ENCODE measurements at regions not wholly inside any gene's neighbourhood (a gene's known extent, or its start where the extent isn't known, plus 50 kb on each side); places are given as distances from the start of the nearest gene placed in this dataset.

DNA sequence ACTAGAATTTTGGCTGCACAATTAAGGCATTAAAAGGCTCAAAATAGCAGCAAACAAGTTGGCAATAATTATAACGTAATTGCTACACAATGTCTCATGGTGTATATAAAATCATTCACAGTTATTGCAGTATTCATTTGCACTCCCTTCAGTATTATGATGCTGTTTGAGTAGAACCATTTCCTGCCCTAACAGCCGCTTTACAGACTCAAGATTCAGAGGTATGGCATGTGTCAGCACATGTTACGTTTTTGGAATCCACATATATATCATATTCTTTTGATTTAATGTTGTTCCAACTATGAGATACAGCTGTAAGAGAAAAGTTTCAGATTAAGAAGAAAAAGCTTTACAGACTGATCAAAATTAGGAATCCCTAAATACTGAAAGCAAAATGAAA lies 56.3 kb upstream of the NCKAP5 start:
- H3K4me1 ChIP-seq (ENCODE audit: control insufficient read depth in 1 of 2, insufficient read depth in 2 of 2, low read length in 2 of 2), result no peaks in the 10 kb centered on the region
- no TSS peak for BruUV-seq (replicated peaks)
- H3K9ac ChIP-seq (ENCODE audit: low read length), result no peak overlapping the region
- ChIA-PET CTCF (no interaction called here), RAD21 (ENCODE audit: low non-redundant PET in 1 of 2, low total read pairs in 2 of 2, uncharacterized antibody in 2 of 2, unreplicated experiment in 2 of 2) (no interaction called here), POLR2A (no interaction called here)
- no peaks in the 10 kb centered on the region for H4K20me1 ChIP-seq (ENCODE audit: insufficient read depth)
- no peaks in the 10 kb centered on the region for H3K9me3 ChIP-seq (ENCODE audit: control insufficient read depth in 1 of 2, insufficient read depth in 1 of 2, low read depth in 1 of 2, low read length in 2 of 2)
- no peaks in the 10 kb centered on the region for H3K79me2 ChIP-seq (ENCODE audit: insufficient read depth, low read length)
- no peak overlapping the region for H3K4me3 ChIP-seq (replicated peaks in 1 of 2; ENCODE audit: low read depth in 1 of 2, low read length in 2 of 2)
- intact Hi-C loops (cut with micrococcal nuclease), result no loop called here
- H3K9me2 ChIP-seq (ENCODE audit: insufficient read depth), result no peaks in the 10 kb centered on the region
- H3K4me2 ChIP-seq (ENCODE audit: low read length), result no peak overlapping the region
- TF ChIP-seq POLR2AphosphoS5 (IDR thresholded peaks at IDR 0.05; ENCODE audit: low read depth, low read length) (no peak), JUND (IDR thresholded peaks at IDR 0.05) (no peak), TCF7L2 (IDR thresholded peaks at IDR 0.05; ENCODE audit: borderline replicate concordance, extremely low read depth, insufficient read depth, insufficient read length) (no peak), ATF3 (IDR thresholded peaks at IDR 0.05) (no peak)
- no peaks in the 10 kb centered on the region for H3K36me3 ChIP-seq (ENCODE audit: control insufficient read depth in 1 of 2, insufficient read depth in 2 of 2, low read length in 2 of 2)
- no peak overlapping the region for H2AFZ ChIP-seq (ENCODE audit: low read depth, low read length, poor library complexity, severe bottlenecking)
- no peak overlapping the region for H3K27ac ChIP-seq (ENCODE audit: low read depth, low read length)
- no peaks in the 10 kb centered on the region for H3K27me3 ChIP-seq (ENCODE audit: insufficient read depth, low read length)
- ATAC-seq (no peak), DNase-seq (ENCODE audit: low read depth, low spot score) (no peak)

GRCh38 chr2:133627741-133628140 lies 59.5 kb upstream of the NCKAP5 start:
- ChIA-PET CTCF (no interaction called here), RAD21 (ENCODE audit: low non-redundant PET in 1 of 2, low total read pairs in 2 of 2, uncharacterized antibody in 2 of 2, unreplicated experiment in 2 of 2) (no interaction called here), POLR2A (no interaction called here)
- H3K79me2 ChIP-seq (ENCODE audit: insufficient read depth, low read length), result no peaks in the 10 kb centered on the region
- H3K9ac ChIP-seq (ENCODE audit: low read length), result no peak overlapping the region
- DNase-seq (ENCODE audit: low read depth, low spot score), result no peak
- no peaks in the 10 kb centered on the region for H3K36me3 ChIP-seq (ENCODE audit: control insufficient read depth in 1 of 2, insufficient read depth in 2 of 2, low read length in 2 of 2)
- H3K27ac ChIP-seq (ENCODE audit: low read depth, low read length), result no peak overlapping the region
- no peak for ATAC-seq
- H3K4me2 ChIP-seq (ENCODE audit: low read length), result no peak overlapping the region
- no peaks in the 10 kb centered on the region for H3K27me3 ChIP-seq (ENCODE audit: insufficient read depth, low read length)
- no peaks in the 10 kb centered on the region for H3K4me1 ChIP-seq (ENCODE audit: control insufficient read depth in 1 of 2, insufficient read depth in 2 of 2, low read length in 2 of 2)
- no peaks in the 10 kb centered on the region for H3K9me2 ChIP-seq (ENCODE audit: insufficient read depth)
- no peak for TF ChIP-seq FOSL1 (IDR thresholded peaks at IDR 0.05; ENCODE audit: low read depth)
- no peak for TF ChIP-seq CBX3 (IDR thresholded peaks at IDR 0.05; ENCODE audit: low read depth)
- no peak for TF ChIP-seq JUND (IDR thresholded peaks at IDR 0.05)
- TF ChIP-seq ATF3 (IDR thresholded peaks at IDR 0.05), result no peak
- TF ChIP-seq EZH2 (IDR thresholded peaks at IDR 0.05), result no peak
- TF ChIP-seq EZH2phosphoT487 (IDR thresholded peaks at IDR 0.05; ENCODE audit: borderline replicate concordance), result no peak
- TF ChIP-seq MAX (IDR thresholded peaks at IDR 0.05), result no peak
- no peak for TF ChIP-seq ZNF274 (IDR thresholded peaks at IDR 0.05; ENCODE audit: low read depth, low read length)
- no peak for TF ChIP-seq SP1 (IDR thresholded peaks at IDR 0.05; ENCODE audit: low read depth)
- TF ChIP-seq RAD21 (IDR thresholded peaks at IDR 0.05; ENCODE audit: low read depth), result no peak
- TF ChIP-seq EGR1 (IDR thresholded peaks at IDR 0.05; ENCODE audit: low read depth), result no peak
- TF ChIP-seq, protein P1, sequence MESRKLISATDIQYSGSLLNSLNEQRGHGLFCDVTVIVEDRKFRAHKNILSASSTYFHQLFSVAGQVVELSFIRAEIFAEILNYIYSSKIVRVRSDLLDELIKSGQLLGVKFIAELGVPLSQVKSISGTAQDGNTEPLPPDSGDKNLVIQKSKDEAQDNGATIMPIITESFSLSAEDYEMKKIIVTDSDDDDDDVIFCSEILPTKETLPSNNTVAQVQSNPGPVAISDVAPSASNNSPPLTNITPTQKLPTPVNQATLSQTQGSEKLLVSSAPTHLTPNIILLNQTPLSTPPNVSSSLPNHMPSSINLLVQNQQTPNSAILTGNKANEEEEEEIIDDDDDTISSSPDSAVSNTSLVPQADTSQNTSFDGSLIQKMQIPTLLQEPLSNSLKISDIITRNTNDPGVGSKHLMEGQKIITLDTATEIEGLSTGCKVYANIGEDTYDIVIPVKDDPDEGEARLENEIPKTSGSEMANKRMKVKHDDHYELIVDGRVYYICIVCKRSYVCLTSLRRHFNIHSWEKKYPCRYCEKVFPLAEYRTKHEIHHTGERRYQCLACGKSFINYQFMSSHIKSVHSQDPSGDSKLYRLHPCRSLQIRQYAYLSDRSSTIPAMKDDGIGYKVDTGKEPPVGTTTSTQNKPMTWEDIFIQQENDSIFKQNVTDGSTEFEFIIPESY (IDR thresholded peaks at IDR 0.05; ENCODE audit: extremely low read depth, insufficient replicate concordance, low read length), result no peak
- TF ChIP-seq SRF (IDR thresholded peaks at IDR 0.05; ENCODE audit: low read depth), result no peak
- intact Hi-C loops (cut with micrococcal nuclease), result no loop called here
- H2AFZ ChIP-seq (ENCODE audit: low read depth, low read length, poor library complexity, severe bottlenecking), result no peak overlapping the region
- H3K9me3 ChIP-seq (ENCODE audit: control insufficient read depth in 1 of 2, insufficient read depth in 1 of 2, low read depth in 1 of 2, low read length in 2 of 2), result no peaks in the 10 kb centered on the region
- no peaks in the 10 kb centered on the region for H4K20me1 ChIP-seq (ENCODE audit: insufficient read depth)
- BruUV-seq (replicated peaks), result no TSS peak
- no peak overlapping the region for H3K4me3 ChIP-seq (replicated peaks in 1 of 2; ENCODE audit: low read depth in 1 of 2, low read length in 2 of 2)
